Effector memory CD8-positive, alpha-beta T cell (primary cell): ENCODE measurements at regions not wholly inside any gene's neighbourhood (a gene's known extent, or its start where the extent isn't known, plus 50 kb on each side); places are given as distances from the start of the nearest gene placed in this dataset.
"Not testable (repeated sequence)": the region's sequence is repeated elsewhere in the genome, so short reads cannot be mapped to it uniquely, and the experiment has no call there.

Experiments
- ATAC-seq: fragments of 150-1000 bp; cut with Tn5 transposase; replicated peaks from 2 replicates; pipeline ENCODE4 v1.10.0; 2021; ENCODE audit warnings: mild to moderate bottlenecking, moderate library complexity
- DNase-seq, 3 experiments: peaks; one replicate each; pipeline ENCODE4 v3.0.0; 2021
- H3K27ac Mint-ChIP-seq, 2 donors: one replicate each; pipeline ENCODE4 v1.8.0; 2022; ENCODE audit warnings: mild to moderate bottlenecking in 2 of 2, mixed read lengths in 2 of 2, moderate library complexity in 2 of 2
- H3K27me3 Mint-ChIP-seq, 2 donors: one replicate each; pipeline ENCODE4 v1.8.0; 2022; ENCODE audit warnings: mixed read lengths in 2 of 2
- H3K36me3 Mint-ChIP-seq: one replicate; pipeline ENCODE4 v1.8.0; 2022; ENCODE audit warnings: mild to moderate bottlenecking, moderate library complexity, mixed read lengths; ENCODE audit not compliant: insufficient read depth
- H3K4me1 Mint-ChIP-seq, 2 donors: one replicate each; pipeline ENCODE4 v1.8.0; 2022; ENCODE audit warnings: low read depth in 2 of 2, mixed read lengths in 2 of 2
- H3K4me3 Mint-ChIP-seq, 2 donors: one replicate each; pipeline ENCODE4 v1.8.0; 2022; ENCODE audit warnings: mild to moderate bottlenecking in 2 of 2, mixed read lengths in 2 of 2, moderate library complexity in 2 of 2
- H3K9me3 Mint-ChIP-seq, 2 donors: one replicate each; pipeline ENCODE4 v1.8.0; 2022; ENCODE audit warnings: mixed read lengths in 2 of 2

GRCh38 chr9:40884902-40885490 lies 243.5 kb downstream of the FOXD4L6 start:
- ATAC-seq, H3K4me3 Mint-ChIP-seq, H3K27me3 Mint-ChIP-seq, H3K4me1 Mint-ChIP-seq, H3K27ac Mint-ChIP-seq, H3K36me3 Mint-ChIP-seq, DNase-seq: not testable (repeated sequence)
- peaks cover 11 to 34% of the 10 kb centered on the region in 2 donors for H3K9me3 Mint-ChIP-seq

GRCh38 chr9:40884072-40884901 lies 244.2 kb downstream of the FOXD4L6 start:
- ATAC-seq, result no peak
- peaks cover 15 to 40% of the 10 kb centered on the region in 2 donors for H3K9me3 Mint-ChIP-seq
- H3K36me3 Mint-ChIP-seq, result peaks cover 4% of the 10 kb centered on the region
- DNase-seq, result no peak
- H3K4me3 Mint-ChIP-seq, result no peak overlapping the region
- H3K27ac Mint-ChIP-seq, result no peak overlapping the region
- H3K4me1 Mint-ChIP-seq, result no peaks in the 10 kb centered on the region
- no peaks in the 10 kb centered on the region for H3K27me3 Mint-ChIP-seq

GRCh38 chr9:40883423-40884071 lies 244.9 kb downstream of the FOXD4L6 start:
- H3K27ac Mint-ChIP-seq, DNase-seq, H3K36me3 Mint-ChIP-seq, ATAC-seq, H3K4me1 Mint-ChIP-seq, H3K27me3 Mint-ChIP-seq, H3K4me3 Mint-ChIP-seq: not testable (repeated sequence)
- peaks cover 15 to 40% of the 10 kb centered on the region in 2 donors for H3K9me3 Mint-ChIP-seq

GRCh38 chr9:40873753-40874295 lies 254.7 kb downstream of the FOXD4L6 start:
- not testable (repeated sequence) for H3K27ac Mint-ChIP-seq, H3K36me3 Mint-ChIP-seq, H3K4me3 Mint-ChIP-seq, DNase-seq, ATAC-seq, H3K4me1 Mint-ChIP-seq, H3K27me3 Mint-ChIP-seq
- peaks cover 20 to 33% of the 10 kb centered on the region in 2 donors for H3K9me3 Mint-ChIP-seq

GRCh38 chr9:40868437-40868836 lies 260.0 kb downstream of the FOXD4L6 start:
- not testable (repeated sequence) for DNase-seq, H3K27ac Mint-ChIP-seq, H3K27me3 Mint-ChIP-seq, H3K4me1 Mint-ChIP-seq, H3K4me3 Mint-ChIP-seq, ATAC-seq, H3K36me3 Mint-ChIP-seq
- peaks cover 13 to 18% of the 10 kb centered on the region in 2 donors for H3K9me3 Mint-ChIP-seq
